ENCODE measurements at regions not wholly inside any gene's neighbourhood (a gene's known extent, or its start where the extent isn't known, plus 50 kb on each side); places are given as distances from the start of the nearest gene placed in this dataset.

GRCh38 chr11:69898123-69898522 lies 78.9 kb upstream of the FGF3 start:
- Histone ChIP-seq H3K27me3 (ENCODE audit: control insufficient read depth in 1 of 2, insufficient read depth in 2 of 2, low read length in 2 of 2) (peaks cover 2 to 22% of the 10 kb centered on the region in 2 experiments), H2AFZ (ENCODE audit: low read length) (no peak overlapping the region), H3K4me3 (replicated peaks in 1 of 3; ENCODE audit: insufficient read depth in 1 of 3, low read depth in 2 of 3, low read length in 3 of 3) (no peak overlapping the region), H3K36me3 (replicated peaks in 1 of 2; ENCODE audit: control insufficient read depth in 1 of 2, insufficient read depth in 2 of 2, low read length in 2 of 2) (no peaks in the 10 kb centered on the region), H3K9ac (ENCODE audit: insufficient read depth, low read depth, low read length) (no peak overlapping the region), H3K27ac (ENCODE audit: extremely low read length, insufficient read depth, low read length) (no peak overlapping the region), H3K9me3 (ENCODE audit: low read length) (no peaks in the 10 kb centered on the region), H3K79me2 (ENCODE audit: insufficient read depth, low read length) (no peaks in the 10 kb centered on the region), H3K4me1 (ENCODE audit: insufficient read depth, low read length) (no peaks in the 10 kb centered on the region), H3K4me2 (ENCODE audit: low read depth, low read length) (no peak overlapping the region), H4K20me1 (ENCODE audit: insufficient read depth, low read length) (no peaks in the 10 kb centered on the region)
- intact Hi-C loops (cut with micrococcal nuclease; ENCODE audit: unreplicated experiment), result no loop called here
- DNase-seq (ENCODE audit: low spot score) (no peak), ATAC-seq (no peak), FAIRE-seq (no peak)
- in situ Hi-C loops (cut with HindIII; ENCODE audit: extremely low pct_ligation_motif_present, low pct_unique_long_range_greater_than_20kb), result no loop called here
- 38% methylated on average over 3 of the region's 4 CpGs for WGBS (ENCODE audit: low lambda C conversion rate)
- no peak for TF ChIP-seq BCL6 (CRISPR knock-in tag; IDR thresholded peaks at IDR 0.05)
- peak; percentile 93 for TF ChIP-seq ZNF317 (CRISPR knock-in tag; IDR thresholded peaks at IDR 0.05)
- ChIA-PET CTCF (ENCODE audit: low intra/inter-chr PET ratio, low total read pairs) (no interaction called here), POLR2A (no interaction called here)
- no TSS peak for BruUV-seq (replicated peaks)

- FAIRE-seq (no peak), ATAC-seq (peak; percentile 77), DNase-seq (ENCODE audit: low spot score) (no peak)
- no peak overlapping the region for H3K4me3 ChIP-seq (replicated peaks in 1 of 3; ENCODE audit: insufficient read depth in 1 of 3, low read depth in 2 of 3, low read length in 3 of 3)
- BruUV-seq (replicated peaks), result no TSS peak
- no peak overlapping the region for H3K4me2 ChIP-seq (ENCODE audit: low read depth, low read length)
- no peaks in the 10 kb centered on the region for H3K4me1 ChIP-seq (ENCODE audit: insufficient read depth, low read length)
- in situ Hi-C loops (cut with HindIII; ENCODE audit: extremely low pct_ligation_motif_present, low pct_unique_long_range_greater_than_20kb) (no loop called here), intact Hi-C loops (cut with micrococcal nuclease; ENCODE audit: unreplicated experiment) (no loop called here)
- no peaks in the 10 kb centered on the region for H3K79me2 ChIP-seq (ENCODE audit: insufficient read depth, low read length)
- no peak overlapping the region for H3K9ac ChIP-seq (ENCODE audit: insufficient read depth, low read depth, low read length)
- no peaks in the 10 kb centered on the region for H3K36me3 ChIP-seq (replicated peaks in 1 of 2; ENCODE audit: control insufficient read depth in 1 of 2, insufficient read depth in 2 of 2, low read length in 2 of 2)
- H3K27ac ChIP-seq (ENCODE audit: extremely low read length, insufficient read depth, low read length), result no peak overlapping the region
- 8% methylated on average over 9 of the region's 9 CpGs for WGBS (ENCODE audit: low lambda C conversion rate)
- H3K9me3 ChIP-seq (ENCODE audit: low read length), result no peaks in the 10 kb centered on the region
- no peaks in the 10 kb centered on the region for H4K20me1 ChIP-seq (ENCODE audit: insufficient read depth, low read length)
- ChIA-PET POLR2A (interaction anchor here (1.5 kb wide), 1 partner anchor 303 kb away, joined by 3 read pairs; the partner anchor contains the start of gene FADD), CTCF (ENCODE audit: low intra/inter-chr PET ratio, low total read pairs) (no interaction called here)
- peaks cover 2 to 6% of the 10 kb centered on the region in 2 experiments; a peak in 2 of 5 replicates for H3K27me3 ChIP-seq (ENCODE audit: control insufficient read depth in 1 of 2, insufficient read depth in 2 of 2, low read length in 2 of 2)
- H2AFZ ChIP-seq (ENCODE audit: low read length), result no peak overlapping the region
- peak; percentile 42 for TF ChIP-seq SKI (IDR thresholded peaks at IDR 0.05; ENCODE audit: partially characterized antibody)
- TF ChIP-seq ZNF572 (CRISPR knock-in tag; IDR thresholded peaks at IDR 0.05), result no peak
- no peak for TF ChIP-seq PITX1 (CRISPR knock-in tag; IDR thresholded peaks at IDR 0.05)
- TF ChIP-seq NFIB (CRISPR knock-in tag; IDR thresholded peaks at IDR 0.05; ENCODE audit: borderline replicate concordance), result no peak
- 0 out of 2 replicates have a peak, but pooled peaks have one; percentile 16 for TF ChIP-seq GABPB1 (CRISPR knock-in tag; IDR thresholded peaks at IDR 0.05)
- TF ChIP-seq RXRA (CRISPR knock-in tag; IDR thresholded peaks at IDR 0.05), result peak; percentile 85
- 0 out of 2 replicates have a peak, but pooled peaks have one; percentile 11 for TF ChIP-seq ZNF687 (CRISPR knock-in tag; IDR thresholded peaks at IDR 0.05)
- peak; percentile 80 for TF ChIP-seq RXRB (CRISPR knock-in tag; IDR thresholded peaks at IDR 0.05; ENCODE audit: borderline replicate concordance)
- no peak for TF ChIP-seq ZKSCAN1 (IDR thresholded peaks at IDR 0.05; ENCODE audit: low read length)
Observed at GRCh38 chr11:69899957-69900821, 81.0 kb upstream of the FGF3 start.

Data from HepG2 (cell line).